Cardiac fibroblast (primary cell): ENCODE measurements at regions not wholly inside any gene's neighbourhood (a gene's known extent, or its start where the extent isn't known, plus 50 kb on each side); places are given as distances from the start of the nearest gene placed in this dataset.

ENCODE experiments used
- DNase-seq, 2 donors: peaks; one replicate each; pipeline versions ENCODE4 v3.0.0 to v3.0.0-alpha.2; 2010; ENCODE audit warnings: low read depth in 2 of 2
- H3K4me3 ChIP-seq, 2 donors: replicated peaks in 1 of 2; 1 replicate in 1 of 2; 2 replicates in 1 of 2; pipeline ENCODE4 v1.5.1; 2011; ENCODE audit warnings: low read depth in 2 of 2, low read length in 2 of 2, mild to moderate bottlenecking in 2 of 2, moderate library complexity in 1 of 2
- CTCF ChIP-seq: IDR thresholded peaks from one replicate; pipeline ENCODE4 v1.5.1; 2011; ENCODE audit warnings: low read depth, mild to moderate bottlenecking, low read length, inconsistent platforms

GRCh38 chr11:81579339-81579738 lies 1154.3 kb downstream of the FAM181B start:
- DNase-seq: no peak
- no peak for TF ChIP-seq CTCF
- no peak overlapping the region for H3K4me3 ChIP-seq

- no peak for TF ChIP-seq CTCF
- no peak overlapping the region for H3K4me3 ChIP-seq
- no peak for DNase-seq
Observed at GRCh38 chr11:81578571-81578970, 1155.1 kb downstream of the FAM181B start.

GRCh38 chr11:81574301-81574700 lies 1159.4 kb downstream of the FAM181B start:
- H3K4me3 ChIP-seq: no peak overlapping the region
- TF ChIP-seq CTCF: no peak
- DNase-seq: no peak

- no peak for TF ChIP-seq CTCF
- no peak for DNase-seq
- no peak overlapping the region for H3K4me3 ChIP-seq
Observed at GRCh38 chr11:81573367-81573766, 1160.3 kb downstream of the FAM181B start.

GRCh38 chr11:81570669-81571068 lies 1163.0 kb downstream of the FAM181B start:
- no peak for TF ChIP-seq CTCF
- no peak overlapping the region for H3K4me3 ChIP-seq

GRCh38 chr11:81569999-81570398 lies 1163.7 kb downstream of the FAM181B start:
- H3K4me3 ChIP-seq: no peak overlapping the region
- no peak for TF ChIP-seq CTCF
- DNase-seq: no peak

More at GRCh38 chr11:81570669-81571068, 1163.0 kb downstream of the FAM181B start:
- no peak for DNase-seq

GRCh38 chr11:81568918-81569317 lies 1164.7 kb downstream of the FAM181B start:
- TF ChIP-seq CTCF: no peak
- no peak for DNase-seq
- H3K4me3 ChIP-seq: no peak overlapping the region
